SK-N-SH treated with all-trans-retinoic acid at 6 μM for 48 hours (cell line): ENCODE measurements at regions not wholly inside any gene's neighbourhood (a gene's known extent, or its start where the extent isn't known, plus 50 kb on each side); places are given as distances from the start of the nearest gene placed in this dataset.
"Not testable (repeated sequence)": the region's sequence is repeated elsewhere in the genome, so short reads cannot be mapped to it uniquely, and the experiment has no call there.

Experiments
- ATAC-seq: fragments of 200-7000 bp; cut with Tn5 transposase; 3 replicates; pipeline ENCODE4 v1.9.1; 2020; ENCODE audit warnings: mild to moderate bottlenecking, moderate library complexity
- ARNTL ChIP-seq: fragments of 450-650 bp; formaldehyde crosslinking; IDR thresholded peaks from 2 replicates; pipeline ENCODE4 v1.5.0; 2020; ENCODE audit warnings: low read depth, mild to moderate bottlenecking, moderate library complexity, borderline replicate concordance
- CSDC2 ChIP-seq: fragments of 250-450 bp; sonication (Bioruptor Pico); IDR thresholded peaks from 2 replicates; pipeline ENCODE4 v1.5.0; 2020; ENCODE audit warnings: mild to moderate bottlenecking, moderate library complexity
- CSRNP3 ChIP-seq: fragments of 250-450 bp; sonication (Bioruptor Pico); IDR thresholded peaks from 2 replicates; pipeline ENCODE4 v1.5.1; 2021; ENCODE audit warnings: mild to moderate bottlenecking, moderate library complexity
- ESRRG ChIP-seq: fragments of 250-450 bp; sonication (Bioruptor Pico); IDR thresholded peaks from 2 replicates; pipeline ENCODE4 v1.6.1; 2021; ENCODE audit warnings: mild to moderate bottlenecking
- PATZ1 ChIP-seq: fragments of 250-450 bp; sonication (Bioruptor Pico); IDR thresholded peaks from 2 replicates; pipeline ENCODE4 v1.8.0; 2020; ENCODE audit warnings: mild to moderate bottlenecking, moderate library complexity, borderline replicate concordance
- PPARA ChIP-seq: fragments of 250-450 bp; sonication (Bioruptor Pico); IDR thresholded peaks from 2 replicates; pipeline ENCODE4 v1.5.0; 2020; ENCODE audit warnings: mild to moderate bottlenecking, borderline replicate concordance
- RARB ChIP-seq: fragments of 250-450 bp; sonication (Bioruptor Pico); IDR thresholded peaks from 2 replicates; pipeline ENCODE4 v1.8.0; 2021; ENCODE audit warnings: mild to moderate bottlenecking, moderate library complexity
- SNAI2 ChIP-seq: fragments of 250-450 bp; sonication (Bioruptor Pico); IDR thresholded peaks from 2 replicates; pipeline ENCODE4 v1.5.0; 2020; ENCODE audit warnings: mild to moderate bottlenecking, moderate library complexity
- TCF4 ChIP-seq: fragments of 250-450 bp; sonication (Bioruptor Pico); IDR thresholded peaks from 2 replicates; pipeline ENCODE4 v1.8.0; 2021; ENCODE audit warnings: mild to moderate bottlenecking, moderate library complexity, borderline replicate concordance
- ZC3H10 ChIP-seq: fragments of 250-450 bp; sonication (Bioruptor Pico); IDR thresholded peaks from 2 replicates; pipeline ENCODE4 v1.5.1; 2021; ENCODE audit warnings: mild to moderate bottlenecking, moderate library complexity
- ZFP3 ChIP-seq: fragments of 250-450 bp; sonication (Bioruptor Pico); IDR thresholded peaks from 2 replicates; pipeline ENCODE4 v1.5.0; 2020; ENCODE audit warnings: mild to moderate bottlenecking, moderate library complexity
- ZFP30 ChIP-seq: fragments of 450-650 bp; formaldehyde crosslinking; IDR thresholded peaks from 2 replicates; pipeline ENCODE4 v1.5.0; 2022; ENCODE audit warnings: mild to moderate bottlenecking, moderate library complexity
- ZNF565 ChIP-seq: fragments of 450-650 bp; formaldehyde crosslinking; conservative IDR thresholded peaks from 2 replicates; pipeline ENCODE4 v1.5.0; 2020; ENCODE audit warnings: low read depth, mild to moderate bottlenecking, moderate library complexity
- ZNF70 ChIP-seq: fragments of 450-650 bp; formaldehyde crosslinking; IDR thresholded peaks from 2 replicates; pipeline ENCODE4 v1.5.0; 2020; ENCODE audit warnings: mild to moderate bottlenecking, moderate library complexity
- ZNF8 ChIP-seq: fragments of 450-650 bp; formaldehyde crosslinking; IDR thresholded peaks from 2 replicates; pipeline ENCODE4 v1.5.0; 2020; ENCODE audit warnings: mild to moderate bottlenecking, moderate library complexity
- TF ChIP-seq, protein P1 (sequence below): fragments of 250-450 bp; sonication (Bioruptor Pico); IDR thresholded peaks from 2 replicates; pipeline ENCODE4 v1.5.1; 2020; ENCODE audit warnings: low read depth, mild to moderate bottlenecking, moderate library complexity
- TF ChIP-seq, protein P2 (sequence below): fragments of 250-450 bp; sonication (Bioruptor Pico); IDR thresholded peaks from 2 replicates; pipeline ENCODE4 v1.8.0; 2021; ENCODE audit warnings: low read depth, mild to moderate bottlenecking, moderate library complexity, borderline replicate concordance
- TF ChIP-seq, protein P3 (sequence below): fragments of 250-450 bp; sonication (Bioruptor Pico); IDR thresholded peaks from 2 replicates; pipeline ENCODE4 v1.5.0; 2020; ENCODE audit warnings: mild to moderate bottlenecking, moderate library complexity

DNA sequence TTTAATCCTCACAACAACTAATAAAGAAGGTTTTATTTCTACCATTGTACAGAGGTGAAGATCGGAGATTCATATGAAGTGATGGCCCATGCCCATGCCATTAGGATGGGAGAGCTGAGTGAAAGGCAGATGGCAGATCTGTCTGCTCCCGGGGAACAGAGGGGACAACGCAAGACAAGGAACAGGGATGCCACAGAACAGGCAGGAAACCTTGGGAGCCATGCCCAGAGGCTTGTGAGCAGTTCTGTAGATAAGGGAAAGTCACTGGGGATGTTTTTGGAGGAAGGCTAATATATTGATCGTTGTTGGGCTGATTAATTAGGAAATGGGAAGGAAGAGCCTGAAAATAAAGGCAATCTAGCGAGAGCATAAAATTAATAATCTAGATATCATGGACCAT lies 73.1 kb upstream of the ITGB1 start:
- ATAC-seq, result no peak

GRCh38 chr10:33028515-33028914 lies 70.5 kb upstream of the ITGB1 start:
- ATAC-seq, result not testable (repeated sequence)

More for the DNA sequence above, 73.1 kb upstream of the ITGB1 start:
- TF ChIP-seq ZNF70 (no peak), CSDC2 (CRISPR knock-in tag) (no peak), ARNTL (no peak), ZFP3 (CRISPR knock-in tag) (no peak), RARB (CRISPR knock-in tag) (no peak)
- TF ChIP-seq, protein P1, sequence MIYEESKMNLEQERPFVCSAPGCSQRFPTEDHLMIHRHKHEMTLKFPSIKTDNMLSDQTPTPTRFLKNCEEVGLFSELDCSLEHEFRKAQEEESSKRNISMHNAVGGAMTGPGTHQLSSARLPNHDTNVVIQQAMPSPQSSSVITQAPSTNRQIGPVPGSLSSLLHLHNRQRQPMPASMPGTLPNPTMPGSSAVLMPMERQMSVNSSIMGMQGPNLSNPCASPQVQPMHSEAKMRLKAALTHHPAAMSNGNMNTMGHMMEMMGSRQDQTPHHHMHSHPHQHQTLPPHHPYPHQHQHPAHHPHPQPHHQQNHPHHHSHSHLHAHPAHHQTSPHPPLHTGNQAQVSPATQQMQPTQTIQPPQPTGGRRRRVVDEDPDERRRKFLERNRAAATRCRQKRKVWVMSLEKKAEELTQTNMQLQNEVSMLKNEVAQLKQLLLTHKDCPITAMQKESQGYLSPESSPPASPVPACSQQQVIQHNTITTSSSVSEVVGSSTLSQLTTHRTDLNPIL (CRISPR knock-in tag), result no peak
- TF ChIP-seq, all 23 proteins: peak for 0

DNA sequence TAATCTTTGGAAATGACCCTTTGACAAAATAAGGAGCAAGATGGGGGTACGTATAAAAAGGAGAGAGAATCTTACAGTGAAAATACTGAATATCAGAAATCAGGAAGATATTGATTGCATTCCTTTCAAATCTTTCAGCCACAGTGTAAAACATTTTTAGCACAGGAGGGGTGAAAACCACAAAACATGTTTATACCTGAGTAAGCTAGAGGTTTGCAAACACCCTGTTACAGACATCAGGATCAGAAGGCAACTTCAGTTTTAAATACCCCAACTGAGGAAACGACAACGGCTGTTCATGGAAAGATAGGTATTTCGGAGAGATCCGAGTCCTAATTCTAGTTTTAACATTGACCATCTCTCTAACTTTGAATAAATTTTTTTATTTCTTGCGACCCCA lies 69.1 kb upstream of the ITGB1 start:
- no peak for TF ChIP-seq PATZ1 (CRISPR knock-in tag)
- no peak for TF ChIP-seq ZNF565 (CRISPR knock-in tag)
- TF ChIP-seq ZFP30 (CRISPR knock-in tag), result no peak
- TF ChIP-seq ZNF8 (CRISPR knock-in tag), result no peak
- TF ChIP-seq, protein P2, sequence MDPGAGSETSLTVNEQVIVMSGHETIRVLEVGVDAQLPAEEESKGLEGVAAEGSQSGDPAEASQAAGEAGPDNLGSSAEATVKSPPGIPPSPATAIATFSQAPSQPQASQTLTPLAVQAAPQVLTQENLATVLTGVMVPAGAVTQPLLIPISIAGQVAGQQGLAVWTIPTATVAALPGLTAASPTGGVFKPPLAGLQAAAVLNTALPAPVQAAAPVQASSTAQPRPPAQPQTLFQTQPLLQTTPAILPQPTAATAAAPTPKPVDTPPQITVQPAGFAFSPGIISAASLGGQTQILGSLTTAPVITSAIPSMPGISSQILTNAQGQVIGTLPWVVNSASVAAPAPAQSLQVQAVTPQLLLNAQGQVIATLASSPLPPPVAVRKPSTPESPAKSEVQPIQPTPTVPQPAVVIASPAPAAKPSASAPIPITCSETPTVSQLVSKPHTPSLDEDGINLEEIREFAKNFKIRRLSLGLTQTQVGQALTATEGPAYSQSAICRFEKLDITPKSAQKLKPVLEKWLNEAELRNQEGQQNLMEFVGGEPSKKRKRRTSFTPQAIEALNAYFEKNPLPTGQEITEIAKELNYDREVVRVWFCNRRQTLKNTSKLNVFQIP (CRISPR knock-in tag), result no peak
- TF ChIP-seq ESRRG (CRISPR knock-in tag), result no peak
- no peak for ATAC-seq

GRCh38 chr10:33026422-33026821 lies 68.4 kb upstream of the ITGB1 start:
- ATAC-seq, result no peak
- TF ChIP-seq, protein P1 (CRISPR knock-in tag), result no peak
- TF ChIP-seq TCF4 (CRISPR knock-in tag) (no peak), ARNTL (no peak), PATZ1 (CRISPR knock-in tag) (no peak), ZC3H10 (CRISPR knock-in tag) (no peak), RARB (CRISPR knock-in tag) (no peak), PPARA (CRISPR knock-in tag) (no peak), CSRNP3 (CRISPR knock-in tag) (no peak), SNAI2 (no peak), CSDC2 (CRISPR knock-in tag) (no peak)
- TF ChIP-seq, protein P3, sequence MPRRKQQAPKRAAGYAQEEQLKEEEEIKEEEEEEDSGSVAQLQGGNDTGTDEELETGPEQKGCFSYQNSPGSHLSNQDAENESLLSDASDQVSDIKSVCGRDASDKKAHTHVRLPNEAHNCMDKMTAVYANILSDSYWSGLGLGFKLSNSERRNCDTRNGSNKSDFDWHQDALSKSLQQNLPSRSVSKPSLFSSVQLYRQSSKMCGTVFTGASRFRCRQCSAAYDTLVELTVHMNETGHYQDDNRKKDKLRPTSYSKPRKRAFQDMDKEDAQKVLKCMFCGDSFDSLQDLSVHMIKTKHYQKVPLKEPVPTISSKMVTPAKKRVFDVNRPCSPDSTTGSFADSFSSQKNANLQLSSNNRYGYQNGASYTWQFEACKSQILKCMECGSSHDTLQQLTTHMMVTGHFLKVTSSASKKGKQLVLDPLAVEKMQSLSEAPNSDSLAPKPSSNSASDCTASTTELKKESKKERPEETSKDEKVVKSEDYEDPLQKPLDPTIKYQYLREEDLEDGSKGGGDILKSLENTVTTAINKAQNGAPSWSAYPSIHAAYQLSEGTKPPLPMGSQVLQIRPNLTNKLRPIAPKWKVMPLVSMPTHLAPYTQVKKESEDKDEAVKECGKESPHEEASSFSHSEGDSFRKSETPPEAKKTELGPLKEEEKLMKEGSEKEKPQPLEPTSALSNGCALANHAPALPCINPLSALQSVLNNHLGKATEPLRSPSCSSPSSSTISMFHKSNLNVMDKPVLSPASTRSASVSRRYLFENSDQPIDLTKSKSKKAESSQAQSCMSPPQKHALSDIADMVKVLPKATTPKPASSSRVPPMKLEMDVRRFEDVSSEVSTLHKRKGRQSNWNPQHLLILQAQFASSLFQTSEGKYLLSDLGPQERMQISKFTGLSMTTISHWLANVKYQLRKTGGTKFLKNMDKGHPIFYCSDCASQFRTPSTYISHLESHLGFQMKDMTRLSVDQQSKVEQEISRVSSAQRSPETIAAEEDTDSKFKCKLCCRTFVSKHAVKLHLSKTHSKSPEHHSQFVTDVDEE (CRISPR knock-in tag), result no peak
